ENCODE measurements at regions not wholly inside any gene's neighbourhood (a gene's known extent, or its start where the extent isn't known, plus 50 kb on each side); places are given as distances from the start of the nearest gene placed in this dataset.

DNA sequence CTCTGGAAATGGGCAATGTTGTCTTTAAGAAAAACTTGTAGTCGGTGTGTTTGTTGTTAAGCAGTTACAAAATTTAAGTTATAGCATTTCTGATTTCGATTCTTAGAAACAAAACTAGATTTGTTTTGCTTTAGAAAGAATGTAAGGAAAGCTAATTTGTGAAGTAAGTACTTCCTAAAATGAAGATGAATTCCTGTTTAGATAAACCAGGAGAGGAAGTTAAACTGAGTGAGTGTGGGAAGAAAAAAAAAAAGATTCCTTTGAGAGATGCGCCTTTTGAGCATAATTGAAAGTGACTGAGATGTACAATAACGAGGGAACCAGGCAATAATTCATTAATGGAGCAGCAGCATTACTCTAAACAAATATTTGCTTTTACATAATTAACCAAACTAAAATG, 52.4 kb upstream of the ALOX12 start:
- intact Hi-C loops (cut with DNase I) = no loop called here
- Histone ChIP-seq H3K36me3 (no peaks in the 10 kb centered on the region), H3K4me3 (no peak overlapping the region), H3K27me3 (peaks cover 0 to 4% (median 0%) of the 10 kb centered on the region in 9 donors), H3K9me3 (no peaks in the 10 kb centered on the region), H3K27ac (peak overlapping the region in 1 of 12 donors; percentile 21), H3K4me1 (peaks cover 0 to 6% (median 0%) of the 10 kb centered on the region in 12 donors)
- DNase-seq (no peak), ATAC-seq (no peak)
- no peak for TF ChIP-seq POLR2A (IDR thresholded peaks at IDR 0.05)
- TF ChIP-seq, protein P1, sequence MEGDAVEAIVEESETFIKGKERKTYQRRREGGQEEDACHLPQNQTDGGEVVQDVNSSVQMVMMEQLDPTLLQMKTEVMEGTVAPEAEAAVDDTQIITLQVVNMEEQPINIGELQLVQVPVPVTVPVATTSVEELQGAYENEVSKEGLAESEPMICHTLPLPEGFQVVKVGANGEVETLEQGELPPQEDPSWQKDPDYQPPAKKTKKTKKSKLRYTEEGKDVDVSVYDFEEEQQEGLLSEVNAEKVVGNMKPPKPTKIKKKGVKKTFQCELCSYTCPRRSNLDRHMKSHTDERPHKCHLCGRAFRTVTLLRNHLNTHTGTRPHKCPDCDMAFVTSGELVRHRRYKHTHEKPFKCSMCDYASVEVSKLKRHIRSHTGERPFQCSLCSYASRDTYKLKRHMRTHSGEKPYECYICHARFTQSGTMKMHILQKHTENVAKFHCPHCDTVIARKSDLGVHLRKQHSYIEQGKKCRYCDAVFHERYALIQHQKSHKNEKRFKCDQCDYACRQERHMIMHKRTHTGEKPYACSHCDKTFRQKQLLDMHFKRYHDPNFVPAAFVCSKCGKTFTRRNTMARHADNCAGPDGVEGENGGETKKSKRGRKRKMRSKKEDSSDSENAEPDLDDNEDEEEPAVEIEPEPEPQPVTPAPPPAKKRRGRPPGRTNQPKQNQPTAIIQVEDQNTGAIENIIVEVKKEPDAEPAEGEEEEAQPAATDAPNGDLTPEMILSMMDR (IDR thresholded peaks at IDR 0.05) = no peak
- WGBS, 4 donors = 64 to 77% (median 69%) methylated on average over 4 of the region's 4 CpGs

All from heart left ventricle (tissue), 16 donors.